Kidney tubule cell (primary cell): ENCODE measurements at regions not wholly inside any gene's neighbourhood (a gene's known extent, or its start where the extent isn't known, plus 50 kb on each side); places are given as distances from the start of the nearest gene placed in this dataset.

Experiments used
- DNase-seq: peaks from one replicate; pipeline ENCODE4 v3.0.0-alpha.2; 2018; ENCODE audit warnings: low spot score

DNA sequence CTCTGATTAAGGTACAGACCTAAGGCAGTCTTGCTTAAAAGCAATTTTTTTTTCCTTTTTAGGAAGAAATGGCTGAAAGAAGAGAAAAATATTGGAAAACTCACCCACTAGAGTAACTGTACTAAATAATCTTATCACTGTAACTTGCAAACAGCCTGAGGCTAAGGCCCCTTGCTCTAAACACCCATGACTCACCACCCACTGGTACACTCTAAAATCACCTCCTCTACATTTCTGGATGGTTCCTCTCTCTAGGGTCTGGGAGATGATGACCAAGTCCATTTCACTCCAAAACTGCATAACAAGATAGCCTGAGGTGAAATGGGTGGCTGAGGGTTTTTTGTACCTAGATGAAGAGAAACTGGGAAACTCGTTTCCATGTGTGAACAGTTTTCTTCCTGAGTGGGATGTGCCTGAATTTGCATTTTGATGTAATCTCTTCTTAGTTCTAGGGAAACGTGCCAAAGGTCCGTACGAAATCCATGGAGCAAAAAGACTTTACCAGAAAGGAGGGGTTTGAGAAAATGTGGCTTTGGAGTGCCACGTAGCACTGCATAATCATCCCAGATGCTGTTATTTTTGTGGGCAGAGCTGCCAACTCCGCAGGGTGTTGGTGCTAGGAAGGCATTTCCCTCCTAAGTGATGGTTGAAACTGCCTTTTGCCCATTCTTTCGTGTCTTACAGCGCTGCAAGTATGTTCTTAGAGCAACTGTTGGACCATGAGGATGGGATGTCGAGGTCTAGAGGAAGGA, 113.5 kb upstream of the C10orf90 start:
- DNase-seq, result no peak

DNA sequence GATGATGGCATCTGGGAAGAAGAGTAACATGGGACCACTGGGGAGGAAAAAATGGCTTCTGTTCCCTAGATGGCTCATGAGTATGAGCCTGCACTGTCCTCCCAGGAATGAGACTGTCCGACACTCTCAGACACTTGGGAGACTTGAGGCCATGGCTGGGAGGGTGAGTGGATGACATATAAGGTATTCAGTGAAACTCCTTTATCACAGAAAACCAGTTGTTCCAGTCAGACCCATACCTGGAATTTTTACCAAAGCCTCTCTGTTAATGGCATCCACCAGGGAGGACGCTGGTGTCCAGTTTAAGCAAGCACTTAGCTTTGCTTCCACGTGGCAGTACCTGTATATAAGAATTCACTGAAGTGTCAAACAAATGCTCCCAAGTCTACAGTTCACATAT, 116.7 kb upstream of the C10orf90 start:
- no peak for DNase-seq

DNA sequence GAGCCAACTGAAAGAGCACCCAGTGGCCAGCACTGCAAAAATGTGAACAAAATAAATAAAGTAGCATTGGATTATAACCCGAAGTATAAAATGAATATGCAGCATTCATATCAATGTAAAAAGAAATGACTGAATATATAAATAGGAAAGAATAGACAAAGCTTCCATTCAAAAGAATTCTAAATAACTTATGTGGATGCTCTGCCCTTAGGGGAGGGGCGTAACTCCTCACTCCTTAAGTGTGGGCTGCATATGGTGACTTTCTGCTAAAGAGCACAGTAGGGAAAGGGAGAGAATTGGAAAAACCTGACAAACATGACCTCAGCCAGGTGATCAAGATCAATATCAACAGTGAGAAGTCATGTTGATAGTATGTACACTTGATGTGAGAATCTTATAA, 109.9 kb upstream of the DOCK1 start:
- no peak for DNase-seq

DNA sequence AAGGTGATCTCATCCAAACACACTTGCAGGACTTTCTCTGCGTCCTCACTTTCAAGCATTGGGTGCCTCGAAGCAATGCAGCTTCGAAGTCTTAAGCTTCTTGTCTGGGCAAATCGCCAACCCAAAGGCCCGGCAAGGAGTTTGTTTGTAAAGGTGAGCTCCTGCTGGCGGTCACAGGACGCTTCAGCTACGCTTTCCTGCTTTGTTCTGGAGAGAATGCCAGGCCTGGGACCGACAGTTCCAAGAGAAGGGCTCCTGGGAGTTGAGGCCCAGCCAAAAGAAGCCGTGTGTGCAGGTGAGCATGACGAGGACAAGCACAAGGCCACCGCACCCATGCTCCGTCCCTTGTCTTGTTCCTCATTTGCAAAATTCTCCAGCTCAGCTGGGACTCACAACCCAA, 106.6 kb upstream of the DOCK1 start:
- DNase-seq, result no peak

DNA sequence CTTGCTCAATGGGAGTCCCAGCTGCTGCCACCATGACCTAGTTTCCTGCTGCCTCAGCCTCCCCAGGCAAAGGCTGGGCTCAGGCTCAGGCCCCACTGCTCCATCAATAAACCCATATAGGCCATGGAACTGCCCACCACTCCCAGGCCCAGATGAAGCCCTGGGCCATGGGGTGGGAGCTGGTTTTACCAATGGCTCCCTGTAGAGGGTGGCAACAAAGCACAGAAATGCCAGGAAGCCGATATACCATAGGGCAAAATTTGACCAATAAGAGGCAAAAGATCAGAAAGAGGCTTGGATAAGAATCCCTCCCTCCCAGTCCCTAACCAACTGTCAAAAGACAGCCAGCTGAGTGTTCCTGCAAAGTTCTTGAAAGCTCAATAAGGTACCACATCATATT, 101.8 kb upstream of the DOCK1 start:
- no peak for DNase-seq

DNA sequence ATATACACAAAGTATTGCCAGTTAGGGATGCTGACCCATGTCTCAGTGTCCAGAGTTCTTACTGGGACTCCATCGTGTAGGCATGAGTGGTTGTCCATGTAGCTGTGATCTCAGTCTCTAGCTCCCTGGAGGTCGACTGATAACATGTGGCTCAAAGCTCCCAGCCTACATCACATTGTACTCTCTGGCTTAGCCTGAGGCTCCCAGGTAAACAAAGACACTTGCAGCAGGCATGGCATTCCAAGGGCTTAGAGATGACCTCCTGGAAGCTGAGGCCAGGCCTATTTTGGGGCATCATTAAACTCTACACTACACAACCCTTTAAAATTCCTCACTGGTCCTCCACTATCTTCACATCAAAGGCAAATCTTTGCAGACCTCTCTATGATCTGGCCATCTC, 100.8 kb upstream of the DOCK1 start:
- no peak for DNase-seq

DNA sequence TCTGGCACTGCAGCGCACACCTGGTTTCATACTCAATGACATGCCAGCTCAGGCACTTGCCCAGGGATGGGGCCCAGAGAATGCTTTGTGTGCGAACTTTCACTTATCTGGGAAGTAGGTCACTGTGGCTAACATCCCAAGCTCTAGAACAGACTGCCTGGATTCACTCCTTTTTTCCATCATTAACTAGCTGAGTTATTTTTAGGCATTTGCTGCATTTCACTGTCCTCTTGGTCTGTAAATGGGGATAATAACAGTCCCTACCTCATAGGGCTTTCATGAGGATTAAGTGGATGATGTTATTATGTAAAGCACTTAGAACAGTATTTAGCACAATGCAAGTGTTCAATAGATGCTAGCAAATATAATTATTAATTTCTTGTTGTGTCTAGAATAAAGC, 98.7 kb upstream of the DOCK1 start:
- DNase-seq, result no peak

DNA sequence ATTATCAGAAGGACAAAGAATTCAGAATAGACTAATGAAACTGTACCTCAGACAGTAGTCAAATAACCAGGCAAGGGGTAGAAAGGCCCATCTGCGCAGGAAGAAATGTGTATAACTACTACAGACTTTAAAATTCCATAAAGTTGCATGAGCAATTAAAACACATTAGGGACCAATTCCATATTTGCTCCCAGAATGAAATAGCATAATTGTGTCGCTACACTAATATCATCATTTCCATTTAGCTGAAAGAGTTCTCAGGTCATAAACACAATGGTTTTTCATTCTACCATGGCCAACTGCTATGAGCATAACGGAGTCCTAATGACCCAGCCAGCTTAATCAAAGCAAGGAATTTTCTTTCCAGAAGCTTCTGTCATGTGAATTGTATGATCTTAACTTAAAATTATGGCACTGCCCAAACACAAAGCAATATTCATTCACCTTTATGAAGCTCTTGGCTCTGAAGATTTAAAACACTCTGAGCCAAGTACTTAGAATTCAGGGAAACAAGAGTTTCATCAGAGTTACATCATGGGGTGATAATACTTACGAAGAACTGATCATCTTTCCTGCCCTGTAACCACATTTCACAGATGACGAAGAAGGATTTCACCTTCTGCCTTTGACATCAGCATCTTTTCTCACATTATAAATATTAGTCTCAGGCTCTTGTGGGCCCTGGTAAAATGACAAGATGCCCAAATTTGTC, 98.1 kb upstream of the DOCK1 start:
- DNase-seq, result no peak

DNA sequence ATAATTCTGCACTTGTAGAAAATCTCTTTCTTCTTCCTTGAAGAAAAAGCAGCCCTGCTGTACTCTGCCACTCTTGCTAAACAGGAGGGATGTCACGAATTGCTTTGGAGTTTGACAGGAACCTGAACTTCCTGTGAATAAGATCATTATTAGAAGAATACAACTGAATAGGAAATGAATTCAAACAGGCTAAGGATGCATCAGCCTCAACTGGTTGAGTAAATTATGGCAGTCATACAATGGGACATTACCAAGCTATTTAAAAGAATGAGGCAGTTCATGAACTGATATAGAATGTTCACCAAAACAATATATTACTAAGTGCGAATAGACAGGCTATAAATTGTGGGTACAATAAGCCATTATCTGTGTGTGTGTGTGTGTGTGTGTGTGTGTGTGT, 97.1 kb upstream of the DOCK1 start:
- no peak for DNase-seq

DNA sequence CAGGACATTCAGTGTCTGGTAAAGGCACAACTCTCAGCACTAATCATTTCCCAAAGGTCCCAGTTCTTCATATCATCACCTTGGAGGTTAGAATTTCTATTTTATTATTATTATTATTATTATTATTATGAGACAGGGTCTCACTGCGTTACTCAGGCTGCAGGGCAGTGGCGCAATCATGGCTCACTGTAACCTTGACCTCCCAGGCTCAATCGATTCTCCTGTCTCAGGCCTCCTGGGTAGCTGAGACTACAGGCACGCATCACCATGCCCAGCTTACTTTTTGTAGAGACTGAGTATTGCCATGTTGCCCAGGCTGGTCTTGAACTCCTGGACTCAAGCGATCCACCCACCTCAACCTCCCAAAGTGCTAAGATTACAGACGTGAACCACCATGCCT, 91.8 kb upstream of the DOCK1 start:
- no peak for DNase-seq

DNA sequence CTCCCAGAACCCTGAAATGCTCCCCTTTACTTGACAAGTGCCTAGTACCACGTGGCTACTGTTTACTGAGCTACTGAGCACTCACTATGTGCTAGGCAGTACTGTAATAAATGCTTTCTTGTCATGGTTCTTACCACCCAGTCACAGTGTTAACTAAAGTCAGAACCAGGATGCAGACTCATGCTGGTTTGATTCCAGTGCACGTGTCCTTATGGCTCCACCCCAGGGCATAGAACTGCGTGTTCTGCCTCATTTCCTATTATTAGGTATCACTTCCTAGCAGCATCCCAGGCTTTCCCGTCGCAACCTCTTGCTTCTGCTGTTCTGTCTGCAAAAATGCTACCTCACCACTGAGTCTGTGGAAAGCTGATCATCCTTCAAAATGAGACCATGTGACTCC, 71.7 kb upstream of the DOCK1 start:
- no peak for DNase-seq

DNA sequence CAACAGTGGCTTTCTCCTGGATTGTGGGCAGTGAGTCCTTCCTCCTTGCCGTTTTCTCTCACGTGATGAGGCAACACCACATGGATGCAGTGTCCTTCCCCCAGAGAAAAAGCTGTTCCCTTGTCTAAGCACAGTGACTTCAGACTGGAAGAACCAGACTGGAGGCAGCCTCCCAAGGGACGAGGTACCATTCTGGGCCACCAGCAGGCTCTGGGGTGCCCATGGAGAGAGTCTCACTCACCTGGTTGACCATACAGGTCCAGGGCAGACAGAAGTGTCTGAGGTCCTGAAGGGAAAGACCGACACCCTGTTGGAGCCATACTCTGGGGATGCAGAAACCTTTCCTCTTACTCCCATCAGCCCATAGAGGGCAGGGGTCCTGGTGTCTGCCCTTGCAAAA, 69.2 kb upstream of the DOCK1 start:
- DNase-seq, result no peak

DNA sequence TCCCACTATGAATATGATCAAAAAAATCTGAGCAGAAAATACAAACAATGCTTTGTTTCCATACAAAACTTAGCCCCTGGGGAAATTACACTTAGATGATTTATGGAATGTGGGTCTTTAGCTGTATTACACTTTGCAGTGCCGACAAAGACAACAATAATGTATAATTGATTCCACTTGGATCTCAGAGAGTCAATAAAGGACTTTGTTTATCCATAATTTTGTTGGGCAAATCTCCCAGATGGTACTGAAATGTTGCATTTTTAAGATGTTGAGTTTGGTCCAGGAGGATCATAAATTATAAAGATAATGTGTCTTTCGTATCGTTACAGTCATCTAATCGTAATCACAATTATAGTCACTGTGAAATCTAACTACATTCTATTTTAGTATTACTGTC, 66.9 kb upstream of the DOCK1 start:
- no peak for DNase-seq

DNA sequence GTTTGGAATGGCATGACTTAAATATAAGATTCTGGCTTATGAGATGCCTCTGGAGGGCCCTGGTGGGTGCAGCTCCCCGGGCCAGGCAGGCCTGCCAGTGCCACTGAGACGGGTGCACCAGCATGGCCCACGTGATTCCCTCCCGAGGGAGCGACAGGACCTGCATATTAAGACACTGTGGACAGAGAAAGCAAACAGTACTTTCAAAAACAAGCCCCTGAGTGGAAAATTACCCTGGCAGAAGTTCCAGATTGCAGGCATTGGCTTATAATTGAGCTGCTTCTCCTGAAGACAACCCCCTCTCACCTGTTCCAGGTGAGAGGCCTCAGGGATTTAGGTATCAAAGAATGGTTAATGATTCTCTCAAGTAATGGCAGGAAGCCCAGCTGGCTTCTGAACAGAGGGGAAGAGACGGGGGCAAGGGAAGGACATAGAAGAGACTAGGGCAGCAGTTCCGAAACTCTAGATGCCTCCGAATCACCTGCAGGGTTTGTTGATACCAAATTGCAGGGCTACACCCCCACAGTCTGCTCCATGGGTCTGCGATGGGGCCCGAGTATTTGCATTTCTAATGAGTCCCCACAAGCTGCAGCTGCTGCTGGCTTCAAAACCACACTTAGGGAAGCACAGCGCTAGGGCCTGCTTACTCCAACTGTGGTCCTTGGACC, 66.0 kb upstream of the DOCK1 start:
- DNase-seq, result peak; percentile 79

DNA sequence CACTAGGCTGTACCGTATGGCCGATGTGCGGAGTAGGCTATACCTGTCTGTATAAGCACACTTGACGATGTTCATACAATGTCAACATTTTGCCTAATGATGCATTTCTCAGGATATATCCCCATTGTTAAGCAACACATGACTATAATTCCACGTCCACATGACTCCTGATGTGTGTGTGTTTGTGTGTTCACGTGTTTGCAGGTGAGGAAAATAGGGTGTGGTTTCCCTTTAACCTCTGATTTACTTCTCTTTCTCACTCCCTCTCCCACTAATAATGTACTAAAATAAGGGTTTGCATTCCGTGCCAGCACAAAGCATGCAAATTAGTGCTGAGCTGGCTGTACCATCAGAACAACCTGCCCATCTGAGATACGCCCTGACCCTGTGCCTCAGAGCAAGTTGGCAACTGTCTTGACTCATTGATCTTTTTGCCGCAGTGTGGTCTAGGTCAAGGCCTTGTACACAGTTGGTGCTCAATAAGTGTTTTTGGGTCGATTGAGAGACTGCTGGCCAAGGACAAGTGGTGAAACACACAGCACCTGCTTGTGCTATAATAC, 64.6 kb upstream of the DOCK1 start:
- DNase-seq, result no peak

DNA sequence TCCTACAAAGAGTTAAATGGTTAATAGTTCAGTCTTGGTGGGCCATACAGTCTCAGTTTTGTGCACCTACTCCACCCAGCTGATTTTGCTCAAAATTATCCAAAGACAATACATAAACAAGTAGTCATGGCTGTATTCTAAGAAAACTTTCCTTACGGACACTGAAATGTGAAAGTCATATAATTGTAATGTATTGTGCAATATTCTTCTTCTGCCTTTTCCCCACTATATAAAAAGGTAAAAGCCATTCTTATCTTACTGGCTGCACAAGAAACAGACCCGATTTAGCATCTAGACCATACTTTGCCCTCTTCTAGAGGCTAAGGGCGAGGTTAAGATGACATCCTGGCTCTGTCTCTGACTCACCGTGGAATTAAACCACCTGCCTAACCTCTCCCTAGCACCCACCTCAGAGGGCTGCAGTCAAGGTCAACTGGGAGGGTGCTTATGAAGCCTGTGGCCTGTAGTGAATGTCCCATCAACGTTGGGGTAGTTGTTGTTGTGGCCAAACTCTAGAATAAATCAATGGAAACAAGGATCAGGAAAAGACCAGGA, 63.8 kb upstream of the DOCK1 start:
- no peak for DNase-seq

DNA sequence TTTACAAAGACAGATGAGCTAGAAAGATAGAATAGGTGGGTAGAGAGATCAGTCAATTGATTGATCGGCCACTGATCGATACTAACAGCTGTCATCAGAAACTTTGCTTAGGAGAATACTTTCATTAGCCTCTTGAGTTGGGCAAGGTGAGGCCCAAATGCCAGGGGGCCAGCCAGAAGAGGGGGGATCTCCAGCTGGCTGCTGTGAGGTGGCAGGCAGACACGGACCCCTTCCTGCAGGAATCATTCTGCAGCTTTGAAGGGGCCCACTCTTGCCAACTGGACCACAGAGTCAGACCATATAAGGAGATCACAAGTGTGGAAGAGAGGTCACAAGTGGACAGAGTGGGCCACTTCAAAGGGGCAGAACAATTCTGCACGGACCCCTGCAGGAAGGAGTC, 62.9 kb upstream of the DOCK1 start:
- DNase-seq, result no peak

DNA sequence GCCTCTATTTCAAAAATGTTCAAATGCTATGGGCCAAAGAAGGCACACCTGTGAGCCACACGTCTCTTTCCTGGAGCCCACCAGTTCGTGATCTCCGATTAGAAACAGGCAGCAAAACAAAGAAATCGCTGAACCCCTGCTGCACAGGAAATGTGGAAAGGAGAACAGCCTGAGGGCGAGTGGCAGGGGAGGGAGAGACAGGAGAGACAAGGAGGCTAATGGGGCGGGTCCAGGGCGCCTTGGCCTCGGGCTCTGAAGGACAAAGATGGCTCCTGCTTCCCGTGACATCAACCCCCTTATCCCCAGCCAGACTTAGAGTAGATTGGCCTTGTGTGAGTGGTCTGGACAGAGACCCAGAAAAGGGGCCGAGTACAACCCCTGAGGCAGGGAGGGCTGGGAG, 62.4 kb upstream of the DOCK1 start:
- no peak for DNase-seq

DNA sequence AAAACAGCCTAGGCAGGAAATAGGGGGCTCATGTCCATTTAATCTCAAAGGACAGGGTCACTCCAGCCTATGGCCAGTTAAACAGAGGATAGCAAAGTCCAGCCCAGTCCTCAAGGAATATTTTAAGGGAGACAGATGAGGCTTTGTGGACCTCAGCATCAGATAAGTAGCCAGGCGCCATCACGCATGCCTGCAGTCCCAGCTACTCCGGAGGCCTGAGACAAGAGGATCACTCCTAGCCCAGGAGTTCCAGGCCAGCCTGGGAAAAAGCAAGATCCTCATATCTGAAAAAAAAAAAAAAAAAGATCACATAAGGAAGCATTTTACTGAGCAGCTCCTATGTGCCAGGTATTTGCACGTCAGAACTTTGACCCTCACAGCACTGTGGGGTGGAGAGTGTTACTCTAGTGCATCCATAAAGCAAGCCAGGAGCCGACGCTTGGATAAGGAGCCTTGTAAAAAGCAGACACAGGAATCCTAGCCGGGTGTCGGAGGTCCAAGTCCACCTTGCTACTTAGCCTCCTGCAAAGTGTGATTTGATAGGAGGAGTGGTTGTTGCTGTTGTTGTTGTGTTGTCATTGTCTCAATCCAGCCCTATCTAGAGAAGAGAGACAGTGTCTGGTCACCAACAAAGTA, 61.8 kb upstream of the DOCK1 start:
- DNase-seq, result no peak

DNA sequence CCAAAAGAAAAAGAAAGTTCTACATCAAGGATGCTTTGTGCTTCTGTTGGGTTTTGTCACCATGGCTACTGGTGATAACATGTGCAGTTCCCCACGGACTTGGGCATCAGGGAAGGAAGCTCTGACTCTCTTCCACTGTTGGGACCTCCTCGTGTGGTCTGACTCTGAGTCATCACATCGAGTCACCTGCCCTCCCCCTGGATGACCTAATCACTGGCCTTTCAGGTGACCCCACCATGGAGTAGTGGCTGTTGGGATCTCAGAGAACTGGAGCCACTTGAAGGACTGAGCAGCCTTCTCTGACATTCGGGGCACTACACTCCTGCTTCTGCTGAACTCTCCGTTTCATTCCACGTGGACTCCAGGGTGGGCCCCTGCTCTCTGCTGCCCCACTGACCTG, 60.8 kb upstream of the DOCK1 start:
- DNase-seq, result peak; percentile 90

DNA sequence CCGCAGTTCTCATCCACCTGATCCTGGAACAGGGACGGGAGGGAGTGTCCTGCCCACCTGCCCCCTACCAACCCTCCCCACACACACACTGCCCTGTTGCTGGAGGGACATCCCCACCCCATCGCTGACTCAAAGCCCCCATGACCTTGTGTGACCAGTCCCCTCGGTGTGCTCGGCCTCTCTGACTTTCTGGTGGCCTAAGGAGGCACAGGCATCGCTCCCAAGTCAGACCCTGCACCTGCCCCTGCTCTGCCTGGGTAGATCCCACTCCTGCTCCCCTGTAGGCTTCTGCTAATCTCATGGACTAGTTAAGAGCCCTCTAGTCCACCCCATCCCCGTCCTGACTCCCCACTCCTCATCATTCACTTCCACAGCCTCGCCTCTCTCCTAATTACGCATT, 58.8 kb upstream of the DOCK1 start:
- no peak for DNase-seq

DNA sequence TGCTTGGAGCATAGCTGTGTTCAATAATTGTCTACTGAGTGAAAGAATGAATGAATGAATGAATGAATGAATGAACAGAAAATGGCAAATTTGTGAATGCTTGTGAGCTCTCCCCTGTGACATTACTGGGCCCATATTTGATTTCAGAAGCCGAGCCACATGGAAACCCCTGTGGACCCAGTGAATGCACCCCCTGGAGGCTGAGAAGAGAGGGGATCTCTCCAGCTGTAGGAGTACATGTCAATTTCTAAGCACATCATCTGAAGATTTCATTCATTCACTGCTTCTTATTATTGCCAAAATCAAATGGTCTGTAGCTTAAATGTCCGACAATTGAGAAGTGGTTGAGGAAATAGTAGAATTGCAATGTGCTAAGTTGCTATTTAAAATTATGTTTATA, 58.3 kb upstream of the DOCK1 start:
- DNase-seq, result no peak
